NB4 (cell line): ENCODE measurements at regions not wholly inside any gene's neighbourhood (a gene's known extent, or its start where the extent isn't known, plus 50 kb on each side); places are given as distances from the start of the nearest gene placed in this dataset.

Experiments
- MYC ChIP-seq: IDR thresholded peaks from 2 replicates; pipeline ENCODE4 v1.6.1; 2011; ENCODE audit warnings: low read depth, low read length
- POLR2A ChIP-seq: IDR thresholded peaks from 2 replicates; pipeline ENCODE4 v1.6.1; 2011; ENCODE audit warnings: mild to moderate bottlenecking; ENCODE audit not compliant: insufficient read length; ENCODE audit errors: extremely low read depth
- TF ChIP-seq, protein P1 (sequence below): IDR thresholded peaks from one replicate; pipeline ENCODE4 v1.5.1; 2012; ENCODE audit warnings: low read depth, low read length
- TF ChIP-seq, protein P2 (sequence below): IDR thresholded peaks from 2 replicates; pipeline ENCODE4 v1.6.1; 2011; ENCODE audit warnings: low read depth, low read length

DNA sequence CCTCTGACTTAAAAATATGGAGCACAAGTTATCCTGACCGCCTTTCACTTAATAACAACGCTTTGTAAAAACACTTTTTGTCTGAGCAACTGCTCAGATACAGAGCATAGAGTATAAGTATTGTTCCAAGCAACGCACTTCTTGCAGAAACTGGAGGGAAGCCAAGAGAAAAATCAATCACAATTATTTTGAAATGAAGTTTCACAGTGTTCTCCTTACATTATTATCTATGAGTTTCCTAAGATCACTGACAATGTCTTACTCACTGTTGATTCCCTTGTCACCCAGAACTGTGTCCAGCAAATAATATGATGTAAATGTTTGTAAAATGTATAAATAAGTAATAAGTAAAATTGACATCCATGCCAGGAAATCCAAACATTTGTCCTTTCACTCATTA lies 184.6 kb upstream of the GPR149 start:
- TF ChIP-seq, protein P1, sequence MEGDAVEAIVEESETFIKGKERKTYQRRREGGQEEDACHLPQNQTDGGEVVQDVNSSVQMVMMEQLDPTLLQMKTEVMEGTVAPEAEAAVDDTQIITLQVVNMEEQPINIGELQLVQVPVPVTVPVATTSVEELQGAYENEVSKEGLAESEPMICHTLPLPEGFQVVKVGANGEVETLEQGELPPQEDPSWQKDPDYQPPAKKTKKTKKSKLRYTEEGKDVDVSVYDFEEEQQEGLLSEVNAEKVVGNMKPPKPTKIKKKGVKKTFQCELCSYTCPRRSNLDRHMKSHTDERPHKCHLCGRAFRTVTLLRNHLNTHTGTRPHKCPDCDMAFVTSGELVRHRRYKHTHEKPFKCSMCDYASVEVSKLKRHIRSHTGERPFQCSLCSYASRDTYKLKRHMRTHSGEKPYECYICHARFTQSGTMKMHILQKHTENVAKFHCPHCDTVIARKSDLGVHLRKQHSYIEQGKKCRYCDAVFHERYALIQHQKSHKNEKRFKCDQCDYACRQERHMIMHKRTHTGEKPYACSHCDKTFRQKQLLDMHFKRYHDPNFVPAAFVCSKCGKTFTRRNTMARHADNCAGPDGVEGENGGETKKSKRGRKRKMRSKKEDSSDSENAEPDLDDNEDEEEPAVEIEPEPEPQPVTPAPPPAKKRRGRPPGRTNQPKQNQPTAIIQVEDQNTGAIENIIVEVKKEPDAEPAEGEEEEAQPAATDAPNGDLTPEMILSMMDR: no peak
- TF ChIP-seq POLR2A (no peak), MYC (no peak)
- TF ChIP-seq, protein P2, sequence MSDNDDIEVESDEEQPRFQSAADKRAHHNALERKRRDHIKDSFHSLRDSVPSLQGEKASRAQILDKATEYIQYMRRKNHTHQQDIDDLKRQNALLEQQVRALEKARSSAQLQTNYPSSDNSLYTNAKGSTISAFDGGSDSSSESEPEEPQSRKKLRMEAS: no peak
